Progenitor cell of endocrine pancreas (in vitro differentiated cells): ENCODE measurements at regions not wholly inside any gene's neighbourhood (a gene's known extent, or its start where the extent isn't known, plus 50 kb on each side); places are given as distances from the start of the nearest gene placed in this dataset.

Source experiments
- DNase-seq: peaks from one replicate; pipeline ENCODE4 v3.0.0; 2021; ENCODE audit warnings: low spot score; ENCODE audit not compliant: unreplicated experiment
- H3K27ac Mint-ChIP-seq: 2 replicates; pipeline ENCODE4 v1.8.0; 2021; ENCODE audit warnings: mild to moderate bottlenecking, moderate library complexity, mixed read lengths
- H3K27me3 Mint-ChIP-seq: 2 replicates; pipeline ENCODE4 v1.8.0; 2021; ENCODE audit warnings: mixed read lengths
- H3K36me3 Mint-ChIP-seq: 2 replicates; pipeline ENCODE4 v1.8.0; 2022; ENCODE audit warnings: mixed read lengths; ENCODE audit not compliant: insufficient read depth
- H3K4me1 Mint-ChIP-seq: 2 replicates; pipeline ENCODE4 v1.8.0; 2021; ENCODE audit warnings: low read depth, mixed read lengths
- H3K4me3 Mint-ChIP-seq: 2 replicates; pipeline ENCODE4 v1.8.0; 2021; ENCODE audit warnings: low read depth, mild to moderate bottlenecking, moderate library complexity, mixed read lengths
- H3K9me3 Mint-ChIP-seq: 2 replicates; pipeline ENCODE4 v1.8.0; 2021; ENCODE audit warnings: low read depth, mixed read lengths
- CTCF ChIP-seq: fragments of 200-600 bp; sonication (generic); IDR thresholded peaks from one replicate; pipeline ENCODE4 v1.5.0; 2021; ENCODE audit warnings: antibody characterized with exemption, mild to moderate bottlenecking; ENCODE audit not compliant: unreplicated experiment

GRCh38 chr2:16520891-16521290 lies 144.7 kb downstream of the CYRIA start:
- no peak overlapping the region for H3K27ac Mint-ChIP-seq
- H3K36me3 Mint-ChIP-seq: no peaks in the 10 kb centered on the region
- H3K27me3 Mint-ChIP-seq: peaks cover 38% of the 10 kb centered on the region
- no peak overlapping the region for H3K4me3 Mint-ChIP-seq
- no peak for TF ChIP-seq CTCF
- no peak for DNase-seq
- H3K9me3 Mint-ChIP-seq: peaks cover 1% of the 10 kb centered on the region
- peaks cover 10% of the 10 kb centered on the region for H3K4me1 Mint-ChIP-seq

GRCh38 chr2:16515696-16516095 lies 149.9 kb downstream of the CYRIA start:
- no peak for TF ChIP-seq CTCF
- no peak for DNase-seq
- no peak overlapping the region for H3K4me3 Mint-ChIP-seq
- peaks cover 48% of the 10 kb centered on the region for H3K27me3 Mint-ChIP-seq
- no peaks in the 10 kb centered on the region for H3K36me3 Mint-ChIP-seq
- H3K4me1 Mint-ChIP-seq: no peaks in the 10 kb centered on the region
- H3K9me3 Mint-ChIP-seq: no peaks in the 10 kb centered on the region
- no peak overlapping the region for H3K27ac Mint-ChIP-seq

- Mint-ChIP-seq H3K27me3 (peaks cover 58% of the 10 kb centered on the region), H3K27ac (no peak overlapping the region), H3K9me3 (no peaks in the 10 kb centered on the region), H3K4me3 (no peak overlapping the region), H3K36me3 (no peaks in the 10 kb centered on the region), H3K4me1 (no peaks in the 10 kb centered on the region)
- no peak for TF ChIP-seq CTCF
- DNase-seq: no peak
Measured at GRCh38 chr2:16513626-16514025, 152.0 kb downstream of the CYRIA start.

- DNase-seq: no peak
- no peak overlapping the region for H3K27ac Mint-ChIP-seq
- H3K36me3 Mint-ChIP-seq: no peaks in the 10 kb centered on the region
- no peak overlapping the region for H3K4me3 Mint-ChIP-seq
- H3K4me1 Mint-ChIP-seq: no peaks in the 10 kb centered on the region
- H3K27me3 Mint-ChIP-seq: peaks cover 51% of the 10 kb centered on the region
- no peak for TF ChIP-seq CTCF
- H3K9me3 Mint-ChIP-seq: no peaks in the 10 kb centered on the region
Measured at GRCh38 chr2:16511041-16511440, 154.6 kb downstream of the CYRIA start.

- Mint-ChIP-seq H3K27ac (no peak overlapping the region), H3K27me3 (peaks cover 53% of the 10 kb centered on the region), H3K9me3 (no peaks in the 10 kb centered on the region), H3K4me3 (no peak overlapping the region), H3K36me3 (no peaks in the 10 kb centered on the region), H3K4me1 (no peaks in the 10 kb centered on the region)
- DNase-seq: no peak
- no peak for TF ChIP-seq CTCF
Measured at GRCh38 chr2:16509042-16509441, 156.6 kb downstream of the CYRIA start.
